ENCODE measurements at regions not wholly inside any gene's neighbourhood (a gene's known extent, or its start where the extent isn't known, plus 50 kb on each side); places are given as distances from the start of the nearest gene placed in this dataset.

GRCh38 chr5:62948301-62948700 is 369.7 kb downstream of the LRRC70 start:
- TF ChIP-seq EZH2 (IDR thresholded peaks at IDR 0.05; ENCODE audit: borderline replicate concordance, low read length) (no peak), CTCF (IDR thresholded peaks at IDR 0.05; ENCODE audit: low read length) (no peak)

All from OCI-LY1 (cell line).